ENCODE measurements at regions not wholly inside any gene's neighbourhood (a gene's known extent, or its start where the extent isn't known, plus 50 kb on each side); places are given as distances from the start of the nearest gene placed in this dataset.

GRCh38 chr1:4272568-4272967 is 372.5 kb upstream of the C1orf174 start:
- CTCF ChIA-PET, result no interaction called here
- no peak for TF ChIP-seq SP1 (IDR thresholded peaks at IDR 0.05)
- TF ChIP-seq LEF1 (IDR thresholded peaks at IDR 0.05; ENCODE audit: borderline replicate concordance), result no peak
- no peak for TF ChIP-seq ELF4 (IDR thresholded peaks at IDR 0.05)
- TF ChIP-seq SUZ12 (IDR thresholded peaks at IDR 0.05), result no peak
- no peak for DNase-seq (ENCODE audit: extremely low spot score)
- POLR2A ChIA-PET, result no interaction called here

- TF ChIP-seq HDGF (IDR thresholded peaks at IDR 0.05; ENCODE audit: borderline replicate concordance) (no peak), FOXM1 (IDR thresholded peaks at IDR 0.05; ENCODE audit: borderline replicate concordance) (no peak), ARNT (IDR thresholded peaks at IDR 0.05) (no peak), L3MBTL2 (conservative IDR thresholded peaks at IDR 0.05) (no peak), ELF4 (IDR thresholded peaks at IDR 0.05) (no peak), LEF1 (IDR thresholded peaks at IDR 0.05; ENCODE audit: borderline replicate concordance) (no peak), FOXA1 (IDR thresholded peaks at IDR 0.05) (no peak), ZNF384 (IDR thresholded peaks at IDR 0.05) (no peak), FOXK2 (IDR thresholded peaks at IDR 0.05) (no peak)
- ChIA-PET CTCF (no interaction called here), POLR2A (no interaction called here)
- no peak for DNase-seq (ENCODE audit: extremely low spot score)
Observed at GRCh38 chr1:4273243-4273642, 373.2 kb upstream of the C1orf174 start.

- CTCF ChIA-PET, result no interaction called here
- TF ChIP-seq FOXA1 (IDR thresholded peaks at IDR 0.05), result no peak
- TF ChIP-seq BHLHE40 (IDR thresholded peaks at IDR 0.05; ENCODE audit: borderline replicate concordance), result no peak
- TF ChIP-seq L3MBTL2 (conservative IDR thresholded peaks at IDR 0.05), result no peak
- TF ChIP-seq PKNOX1 (IDR thresholded peaks at IDR 0.05), result no peak
- no peak for TF ChIP-seq NFRKB (IDR thresholded peaks at IDR 0.05)
- TF ChIP-seq FOXM1 (IDR thresholded peaks at IDR 0.05; ENCODE audit: borderline replicate concordance), result no peak
- no peak for TF ChIP-seq SUZ12 (IDR thresholded peaks at IDR 0.05)
- TF ChIP-seq LEF1 (IDR thresholded peaks at IDR 0.05; ENCODE audit: borderline replicate concordance), result no peak
- TF ChIP-seq ELF4 (IDR thresholded peaks at IDR 0.05), result no peak
- TF ChIP-seq FOXK2 (IDR thresholded peaks at IDR 0.05), result no peak
- TF ChIP-seq SP1 (IDR thresholded peaks at IDR 0.05), result no peak
- no peak for TF ChIP-seq HDGF (IDR thresholded peaks at IDR 0.05; ENCODE audit: borderline replicate concordance)
- TF ChIP-seq CTBP1 (IDR thresholded peaks at IDR 0.05; ENCODE audit: borderline replicate concordance), result no peak
- no peak for DNase-seq (ENCODE audit: extremely low spot score)
- POLR2A ChIA-PET, result no interaction called here
Observed at GRCh38 chr1:4273747-4274146, 373.7 kb upstream of the C1orf174 start.

- ChIA-PET CTCF (no interaction called here), POLR2A (no interaction called here)
- no peak for DNase-seq (ENCODE audit: extremely low spot score)
Observed at GRCh38 chr1:4275083-4275482, 375.0 kb upstream of the C1orf174 start.

GRCh38 chr1:4276238-4276637 is 376.2 kb upstream of the C1orf174 start:
- DNase-seq (ENCODE audit: extremely low spot score), result no peak
- CTCF ChIA-PET, result no interaction called here
- POLR2A ChIA-PET, result no interaction called here
- no peak for TF ChIP-seq HDGF (IDR thresholded peaks at IDR 0.05; ENCODE audit: borderline replicate concordance)
- TF ChIP-seq ARNT (IDR thresholded peaks at IDR 0.05), result no peak
- TF ChIP-seq FOXA1 (IDR thresholded peaks at IDR 0.05), result no peak
- TF ChIP-seq TARDBP (IDR thresholded peaks at IDR 0.05), result no peak
- no peak for TF ChIP-seq SP1 (IDR thresholded peaks at IDR 0.05)
- no peak for TF ChIP-seq LEF1 (IDR thresholded peaks at IDR 0.05; ENCODE audit: borderline replicate concordance)
- TF ChIP-seq FOXM1 (IDR thresholded peaks at IDR 0.05; ENCODE audit: borderline replicate concordance), result no peak
- TF ChIP-seq ZNF384 (IDR thresholded peaks at IDR 0.05), result no peak
- TF ChIP-seq ELF4 (IDR thresholded peaks at IDR 0.05), result no peak
- no peak for TF ChIP-seq CTBP1 (IDR thresholded peaks at IDR 0.05; ENCODE audit: borderline replicate concordance)
- TF ChIP-seq NFRKB (IDR thresholded peaks at IDR 0.05), result no peak
- TF ChIP-seq SUZ12 (IDR thresholded peaks at IDR 0.05), result no peak
- no peak for TF ChIP-seq BHLHE40 (IDR thresholded peaks at IDR 0.05; ENCODE audit: borderline replicate concordance)
- no peak for TF ChIP-seq FOXK2 (IDR thresholded peaks at IDR 0.05)
- TF ChIP-seq PKNOX1 (IDR thresholded peaks at IDR 0.05), result no peak
- TF ChIP-seq L3MBTL2 (conservative IDR thresholded peaks at IDR 0.05), result no peak

More at GRCh38 chr1:4275083-4275482, 375.0 kb upstream of the C1orf174 start:
- TF ChIP-seq ELF4 (IDR thresholded peaks at IDR 0.05) (no peak), HDGF (IDR thresholded peaks at IDR 0.05; ENCODE audit: borderline replicate concordance) (no peak), L3MBTL2 (conservative IDR thresholded peaks at IDR 0.05) (no peak), FOXK2 (IDR thresholded peaks at IDR 0.05) (no peak), ARNT (IDR thresholded peaks at IDR 0.05) (no peak), CTBP1 (IDR thresholded peaks at IDR 0.05; ENCODE audit: borderline replicate concordance) (no peak), PKNOX1 (IDR thresholded peaks at IDR 0.05) (no peak), LEF1 (IDR thresholded peaks at IDR 0.05; ENCODE audit: borderline replicate concordance) (no peak), SUZ12 (IDR thresholded peaks at IDR 0.05) (no peak), SP1 (IDR thresholded peaks at IDR 0.05) (no peak), ZNF384 (IDR thresholded peaks at IDR 0.05) (no peak)

GRCh38 chr1:4277598-4277997 is 376.8 kb upstream of the AJAP1 start:
- POLR2A ChIA-PET, result no interaction called here

More at GRCh38 chr1:4277598-4277997, 376.8 kb upstream of the AJAP1 start:
- no peak for DNase-seq (ENCODE audit: extremely low spot score)
- CTCF ChIA-PET, result no interaction called here
- TF ChIP-seq FOXK2 (IDR thresholded peaks at IDR 0.05), result no peak
- TF ChIP-seq ELF4 (IDR thresholded peaks at IDR 0.05), result no peak
- TF ChIP-seq PKNOX1 (IDR thresholded peaks at IDR 0.05), result no peak
- TF ChIP-seq ZNF384 (IDR thresholded peaks at IDR 0.05), result no peak
- TF ChIP-seq HDGF (IDR thresholded peaks at IDR 0.05; ENCODE audit: borderline replicate concordance), result no peak
- no peak for TF ChIP-seq TARDBP (IDR thresholded peaks at IDR 0.05)
